ENCODE measurements at regions not wholly inside any gene's neighbourhood (a gene's known extent, or its start where the extent isn't known, plus 50 kb on each side); places are given as distances from the start of the nearest gene placed in this dataset.

DNA sequence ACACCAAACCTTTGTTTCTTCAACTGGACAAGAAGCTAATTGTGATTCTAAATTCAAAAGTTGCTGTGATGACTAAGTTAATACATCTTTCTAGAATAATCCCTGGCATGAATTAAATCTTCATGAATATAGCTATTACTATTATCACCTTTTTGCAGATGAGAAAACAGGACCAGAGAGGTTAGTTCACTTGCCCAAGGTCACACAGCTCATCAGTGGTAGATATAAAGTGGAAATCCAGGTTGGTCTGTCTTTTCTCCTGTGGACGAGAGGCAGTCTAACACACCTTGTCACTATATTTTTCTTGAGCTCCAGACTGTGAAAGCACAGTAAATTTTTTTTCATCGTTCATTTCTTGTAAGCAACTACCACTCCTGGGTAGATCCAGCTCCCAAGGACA lies 247.6 kb upstream of the LRTM1 start:
- TF ChIP-seq, protein P1, sequence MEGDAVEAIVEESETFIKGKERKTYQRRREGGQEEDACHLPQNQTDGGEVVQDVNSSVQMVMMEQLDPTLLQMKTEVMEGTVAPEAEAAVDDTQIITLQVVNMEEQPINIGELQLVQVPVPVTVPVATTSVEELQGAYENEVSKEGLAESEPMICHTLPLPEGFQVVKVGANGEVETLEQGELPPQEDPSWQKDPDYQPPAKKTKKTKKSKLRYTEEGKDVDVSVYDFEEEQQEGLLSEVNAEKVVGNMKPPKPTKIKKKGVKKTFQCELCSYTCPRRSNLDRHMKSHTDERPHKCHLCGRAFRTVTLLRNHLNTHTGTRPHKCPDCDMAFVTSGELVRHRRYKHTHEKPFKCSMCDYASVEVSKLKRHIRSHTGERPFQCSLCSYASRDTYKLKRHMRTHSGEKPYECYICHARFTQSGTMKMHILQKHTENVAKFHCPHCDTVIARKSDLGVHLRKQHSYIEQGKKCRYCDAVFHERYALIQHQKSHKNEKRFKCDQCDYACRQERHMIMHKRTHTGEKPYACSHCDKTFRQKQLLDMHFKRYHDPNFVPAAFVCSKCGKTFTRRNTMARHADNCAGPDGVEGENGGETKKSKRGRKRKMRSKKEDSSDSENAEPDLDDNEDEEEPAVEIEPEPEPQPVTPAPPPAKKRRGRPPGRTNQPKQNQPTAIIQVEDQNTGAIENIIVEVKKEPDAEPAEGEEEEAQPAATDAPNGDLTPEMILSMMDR (IDR thresholded peaks at IDR 0.05; ENCODE audit: low read depth, low read length, missing control alignments), result no peak
- no peak overlapping the region for H3K4me3 ChIP-seq (replicated peaks; ENCODE audit: low read depth, low read length)
- DNase-seq (ENCODE audit: extremely low read depth, low read depth), result no peak

- TF ChIP-seq, protein P1 (IDR thresholded peaks at IDR 0.05; ENCODE audit: low read depth, low read length, missing control alignments), result no peak
- DNase-seq (ENCODE audit: extremely low read depth, low read depth), result no peak
- H3K4me3 ChIP-seq (replicated peaks; ENCODE audit: low read depth, low read length), result no peak overlapping the region
Observed at GRCh38 chr3:55174747-55175146, 246.9 kb upstream of the LRTM1 start.

DNA sequence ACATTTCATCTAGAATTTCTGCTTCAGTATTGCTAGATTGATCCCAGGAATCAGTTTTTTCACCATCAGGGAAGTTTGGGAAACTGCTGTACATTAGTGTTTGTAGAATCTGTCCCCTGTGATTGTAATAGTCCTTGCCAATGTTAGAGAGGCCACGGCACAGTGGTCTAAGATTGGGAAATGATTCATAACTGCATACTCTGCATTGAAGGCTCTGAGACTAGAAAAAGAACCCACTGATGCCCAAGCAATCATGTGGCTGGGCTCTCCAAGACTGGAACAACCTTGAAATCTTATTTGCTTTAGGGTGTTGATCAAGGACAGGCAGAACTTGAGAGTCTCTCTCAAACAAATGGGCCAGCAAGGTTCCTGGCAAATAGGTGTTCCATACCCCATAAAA lies 245.6 kb upstream of the LRTM1 start:
- TF ChIP-seq, protein P1 (IDR thresholded peaks at IDR 0.05; ENCODE audit: low read depth, low read length, missing control alignments), result no peak
- H3K4me3 ChIP-seq (replicated peaks; ENCODE audit: low read depth, low read length), result no peak overlapping the region
- DNase-seq (ENCODE audit: extremely low read depth, low read depth), result no peak

DNA sequence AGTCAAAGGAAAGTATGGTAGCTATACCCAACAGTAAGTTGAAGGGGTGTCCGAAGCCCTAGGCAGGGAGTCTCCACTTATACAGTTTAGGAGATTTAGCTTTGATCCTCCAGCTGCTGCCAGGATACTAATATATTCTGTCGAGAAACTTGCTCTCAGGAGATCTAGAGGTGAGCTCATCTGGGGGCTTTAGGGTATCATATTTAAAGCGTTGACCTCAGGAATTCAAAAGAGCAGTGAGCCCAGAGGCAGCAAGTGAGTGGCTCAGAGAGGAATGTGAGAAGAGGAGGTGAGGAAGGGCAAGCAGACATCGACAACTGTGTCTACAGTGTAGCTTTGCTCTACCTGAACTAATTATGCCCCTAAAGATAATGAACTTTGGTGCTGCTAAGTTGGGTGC lies 245.1 kb upstream of the LRTM1 start:
- no peak for DNase-seq (ENCODE audit: extremely low read depth, low read depth)
- TF ChIP-seq, protein P1 (IDR thresholded peaks at IDR 0.05; ENCODE audit: low read depth, low read length, missing control alignments), result no peak
- H3K4me3 ChIP-seq (replicated peaks; ENCODE audit: low read depth, low read length), result no peak overlapping the region

DNA sequence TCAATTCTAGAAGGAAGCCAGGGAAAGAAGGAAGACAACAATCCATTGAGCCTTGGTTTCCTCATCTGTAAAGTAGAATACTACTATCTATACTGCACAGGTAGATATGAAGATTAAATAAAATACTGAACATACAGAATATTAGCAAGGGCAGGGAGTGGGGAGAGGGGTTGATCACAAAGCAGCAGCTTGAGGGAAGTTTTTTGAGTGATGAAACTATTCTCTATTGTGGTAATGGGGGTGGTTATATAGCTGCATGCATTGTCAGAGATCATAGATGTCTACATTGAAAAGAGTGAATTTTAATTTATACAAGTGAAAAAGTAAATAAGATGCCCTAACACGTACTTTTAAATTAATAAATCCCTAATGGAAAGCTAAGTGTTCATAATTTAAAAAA lies 242.6 kb upstream of the LRTM1 start:
- TF ChIP-seq, protein P1 (IDR thresholded peaks at IDR 0.05; ENCODE audit: low read depth, low read length, missing control alignments), result no peak

GRCh38 chr3:55169608-55170072 lies 241.8 kb upstream of the LRTM1 start:
- DNase-seq (ENCODE audit: extremely low read depth, low read depth), result peak; percentile 100
- H3K4me3 ChIP-seq (replicated peaks; ENCODE audit: low read depth, low read length), result no peak overlapping the region
- TF ChIP-seq, protein P1 (IDR thresholded peaks at IDR 0.05; ENCODE audit: low read depth, low read length, missing control alignments), result no peak

More for the DNA sequence above, 242.6 kb upstream of the LRTM1 start:
- H3K4me3 ChIP-seq (replicated peaks; ENCODE audit: low read depth, low read length), result no peak overlapping the region
- DNase-seq (ENCODE audit: extremely low read depth, low read depth), result no peak

DNA sequence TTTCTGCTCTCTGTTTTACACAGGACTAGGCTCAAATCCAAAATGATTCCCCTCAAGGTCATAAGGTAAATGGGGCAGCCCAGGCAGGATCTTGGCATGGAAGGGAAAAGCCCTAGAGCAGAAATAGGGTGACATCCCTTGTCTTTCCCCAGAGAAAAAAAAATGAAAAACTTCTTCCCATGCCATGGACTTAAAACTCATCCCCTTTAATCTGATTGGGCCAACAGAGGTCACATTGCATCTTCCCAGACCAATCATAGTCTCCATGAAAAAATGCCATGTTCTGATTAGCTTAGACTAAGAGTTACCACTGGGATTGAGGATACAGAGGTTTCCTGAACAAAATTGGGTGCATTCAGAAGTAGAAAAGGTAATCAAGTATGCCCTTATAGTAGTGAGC lies 241.3 kb upstream of the LRTM1 start:
- H3K4me3 ChIP-seq (replicated peaks; ENCODE audit: low read depth, low read length), result no peak overlapping the region
- TF ChIP-seq, protein P1 (IDR thresholded peaks at IDR 0.05; ENCODE audit: low read depth, low read length, missing control alignments), result no peak
- no peak for DNase-seq (ENCODE audit: extremely low read depth, low read depth)
